B cell (primary cell): ENCODE measurements at regions not wholly inside any gene's neighbourhood (a gene's known extent, or its start where the extent isn't known, plus 50 kb on each side); places are given as distances from the start of the nearest gene placed in this dataset.

ENCODE experiments used
- ATAC-seq: fragments of 200-7000 bp; cut with Tn5 transposase; one replicate; pipeline ENCODE4 v1.10.0; 2021; ENCODE audit warnings: low read depth, mild to moderate bottlenecking, moderate number of reproducible peaks, moderate library complexity
- CTCF ChIA-PET: fragments of 350-600 bp; sonication (Branson Sonifier 250); formaldehyde crosslinking; loops from one replicate; lab custom pipeline; 2021; ENCODE audit warnings: antibody characterized with exemption, inconsistent platforms; lab: Charles Lee
- POLR2A ChIA-PET: fragments of 350-600 bp; sonication (Branson Sonifier 250); formaldehyde crosslinking; loops from one replicate; lab custom pipeline; 2021; ENCODE audit warnings: antibody characterized with exemption; lab: Charles Lee
- DNase-seq: peaks from one replicate; pipeline ENCODE4 v3.0.0; 2013
- H2AFZ ChIP-seq: 2 replicates; pipeline ENCODE4 v1.6.1; 2012; ENCODE audit warnings: mild to moderate bottlenecking, low read depth, low read length; ENCODE audit not compliant: insufficient read depth, poor library complexity, severe bottlenecking
- H3K27ac ChIP-seq, 2 donors: 1 replicate in 1 of 2; 2 replicates in 1 of 2; pipeline ENCODE4 v1.5.1; 2012 to 2013; ENCODE audit warnings: low read length in 2 of 2, mild to moderate bottlenecking in 2 of 2, moderate library complexity in 1 of 2
- H3K27me3 ChIP-seq, 4 experiments: fragments of 200-600 bp in 1 of 4; sonication (generic) in 1 of 4; replicated peaks in 1 of 4; 1 replicate in 2 of 4; 2 replicates in 2 of 4; pipeline versions ENCODE4 v1.6.1 to v1.7.0; 2013 to 2016; ENCODE audit warnings: low read length in 3 of 4, mild to moderate bottlenecking in 2 of 4, mixed read lengths in 1 of 4, moderate library complexity in 1 of 4; ENCODE audit not compliant: insufficient read depth in 4 of 4, control insufficient read depth in 3 of 4; ENCODE audit errors: control extremely low read depth in 1 of 4
- H3K36me3 ChIP-seq, 2 experiments: replicated peaks in 1 of 2; 1 replicate in 1 of 2; 2 replicates in 1 of 2; pipeline versions ENCODE4 v1.6.1 to v1.7.1; 2013; ENCODE audit warnings: low read length in 1 of 2; ENCODE audit not compliant: insufficient read depth in 2 of 2, control insufficient read depth in 1 of 2; ENCODE audit errors: control extremely low read depth in 1 of 2, extremely low read depth in 1 of 2
- H3K4me1 ChIP-seq, 2 donors: fragments of 200-600 bp in 1 of 2; sonication (generic) in 1 of 2; 1 replicate in 1 of 2; 2 replicates in 1 of 2; pipeline versions ENCODE4 v1.5.1 to v1.6.1; 2013 to 2017; ENCODE audit warnings: low read length in 2 of 2; ENCODE audit not compliant: control insufficient read depth in 2 of 2, insufficient read depth in 2 of 2
- H3K4me2 ChIP-seq: replicated peaks from 2 replicates; pipeline ENCODE3; 2012; ENCODE audit warnings: mild to moderate bottlenecking, low read depth, low read length; ENCODE audit not compliant: poor library complexity, severe bottlenecking
- H3K4me3 ChIP-seq, 5 experiments: fragments of 200-600 bp in 1 of 5; sonication (generic) in 1 of 5; 1 replicate in 3 of 5; 2 replicates in 2 of 5; pipeline versions ENCODE4 v1.5.1 to v1.7.0; 2011 to 2016; ENCODE audit warnings: low read length in 4 of 5, mild to moderate bottlenecking in 4 of 5, low read depth in 2 of 5, control low read depth in 1 of 5, moderate library complexity in 1 of 5; ENCODE audit not compliant: insufficient read depth in 1 of 5; ENCODE audit errors: control extremely low read depth in 1 of 5, extremely low read depth in 1 of 5
- H3K79me2 ChIP-seq: fragments of 200-600 bp; sonication (generic); one replicate; pipeline ENCODE4 v1.6.0; 2016; ENCODE audit warnings: low read length; ENCODE audit not compliant: control insufficient read depth, insufficient read depth
- H3K9ac ChIP-seq: fragments of 200-600 bp; sonication (generic); 2 replicates; pipeline ENCODE4 v1.6.1; 2017; ENCODE audit warnings: mild to moderate bottlenecking, low read length, moderate library complexity
- H3K9me3 ChIP-seq, 3 donors: one replicate each; pipeline versions ENCODE4 v1.6.1 to v1.7.1; 2013; ENCODE audit warnings: low read length in 2 of 3; ENCODE audit not compliant: control insufficient read depth in 2 of 3, insufficient read depth in 1 of 3; ENCODE audit errors: control extremely low read depth in 1 of 3
- H4K20me1 ChIP-seq: 2 replicates; pipeline ENCODE4 v1.6.0; 2012; ENCODE audit warnings: mild to moderate bottlenecking, low read length; ENCODE audit not compliant: insufficient read depth, control insufficient read depth, poor library complexity, severe bottlenecking
- H3K27ac Mint-ChIP-seq: one replicate; pipeline ENCODE4 v1.8.0; 2021; ENCODE audit warnings: mixed read lengths
- H3K27me3 Mint-ChIP-seq: one replicate; pipeline ENCODE4 v1.8.0; 2021; ENCODE audit warnings: mixed read lengths
- H3K4me1 Mint-ChIP-seq: one replicate; pipeline ENCODE4 v1.8.0; 2021; ENCODE audit warnings: mixed read lengths
- H3K4me3 Mint-ChIP-seq: one replicate; pipeline ENCODE4 v1.8.0; 2021; ENCODE audit warnings: mixed read lengths
- H3K9me3 Mint-ChIP-seq: one replicate; pipeline ENCODE4 v1.8.0; 2022; ENCODE audit warnings: mixed read lengths; ENCODE audit not compliant: insufficient read depth
- EZH2 ChIP-seq: IDR thresholded peaks from 2 replicates; pipeline ENCODE4 v1.6.1; 2012; ENCODE audit warnings: borderline replicate concordance, low read depth, mild to moderate bottlenecking, moderate library complexity, low read length; ENCODE audit not compliant: insufficient read depth, poor library complexity, severe bottlenecking
- WGBS: methylation state at CpG from one replicate; pipeline ENCODE4 v1.1.5; 2013; ENCODE audit warnings: missing lambda C conversion rate; ENCODE audit not compliant: insufficient coverage; 5-methylcytosine and 5-hydroxymethylcytosine counted together
- intact Hi-C: fragments of 100-400 bp; cut with micrococcal nuclease; formaldehyde crosslinking; loops from one replicate; pipeline ENCODE4 v1.10.0; 2022
- TF ChIP-seq, protein P1 (sequence below): fragments of 200-600 bp; IDR thresholded peaks from one replicate; pipeline ENCODE4 v1.8.0; 2022; ENCODE audit warnings: antibody characterized with exemption, mild to moderate bottlenecking

DNA sequence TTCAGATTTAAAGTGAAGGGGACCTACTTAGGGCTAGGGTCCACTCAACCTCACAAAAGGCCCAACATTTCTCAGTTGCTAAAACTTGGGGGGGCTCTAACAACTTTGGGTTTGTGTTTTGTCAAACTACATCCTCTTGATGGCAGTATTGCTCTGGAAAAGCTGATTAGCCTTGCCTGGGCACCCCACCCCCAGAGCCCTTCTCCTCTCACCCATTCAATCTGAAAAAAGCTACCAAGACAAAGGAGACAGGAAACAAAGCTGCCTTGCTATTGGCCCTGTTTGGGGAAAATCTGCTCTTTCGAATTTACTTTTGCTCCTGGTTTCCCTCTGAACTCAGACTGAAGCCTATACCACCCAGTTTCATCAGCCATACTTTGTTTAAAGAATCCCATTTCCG, 195.2 kb upstream of the STK26 start:
- H4K20me1 ChIP-seq, result no peaks in the 10 kb centered on the region
- H2AFZ ChIP-seq, result no peak overlapping the region
- no peaks in the 10 kb centered on the region for H3K9me3 ChIP-seq
- TF ChIP-seq, protein P1, sequence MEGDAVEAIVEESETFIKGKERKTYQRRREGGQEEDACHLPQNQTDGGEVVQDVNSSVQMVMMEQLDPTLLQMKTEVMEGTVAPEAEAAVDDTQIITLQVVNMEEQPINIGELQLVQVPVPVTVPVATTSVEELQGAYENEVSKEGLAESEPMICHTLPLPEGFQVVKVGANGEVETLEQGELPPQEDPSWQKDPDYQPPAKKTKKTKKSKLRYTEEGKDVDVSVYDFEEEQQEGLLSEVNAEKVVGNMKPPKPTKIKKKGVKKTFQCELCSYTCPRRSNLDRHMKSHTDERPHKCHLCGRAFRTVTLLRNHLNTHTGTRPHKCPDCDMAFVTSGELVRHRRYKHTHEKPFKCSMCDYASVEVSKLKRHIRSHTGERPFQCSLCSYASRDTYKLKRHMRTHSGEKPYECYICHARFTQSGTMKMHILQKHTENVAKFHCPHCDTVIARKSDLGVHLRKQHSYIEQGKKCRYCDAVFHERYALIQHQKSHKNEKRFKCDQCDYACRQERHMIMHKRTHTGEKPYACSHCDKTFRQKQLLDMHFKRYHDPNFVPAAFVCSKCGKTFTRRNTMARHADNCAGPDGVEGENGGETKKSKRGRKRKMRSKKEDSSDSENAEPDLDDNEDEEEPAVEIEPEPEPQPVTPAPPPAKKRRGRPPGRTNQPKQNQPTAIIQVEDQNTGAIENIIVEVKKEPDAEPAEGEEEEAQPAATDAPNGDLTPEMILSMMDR, result no peak
- TF ChIP-seq EZH2, result no peak
- peaks cover 26 to 29% of the 10 kb centered on the region in 2 donors for H3K4me1 ChIP-seq
- ATAC-seq (peak; percentile 18), DNase-seq (peak; percentile 59)
- H3K4me3 ChIP-seq, result no peak overlapping the region
- POLR2A ChIA-PET, result no interaction called here
- H3K9ac ChIP-seq, result peak overlapping the region; percentile 18
- H3K27ac ChIP-seq, result no peak overlapping the region
- Mint-ChIP-seq H3K27ac (no peak overlapping the region), H3K27me3 (no peaks in the 10 kb centered on the region), H3K4me3 (peak overlapping the region; percentile 40), H3K4me1 (peaks cover 30% of the 10 kb centered on the region), H3K9me3 (no peaks in the 10 kb centered on the region)
- no peaks in the 10 kb centered on the region for H3K27me3 ChIP-seq
- no peaks in the 10 kb centered on the region for H3K79me2 ChIP-seq
- intact Hi-C loops, result no loop called here
- H3K36me3 ChIP-seq, result no peaks in the 10 kb centered on the region
- CTCF ChIA-PET, result interaction anchor here (0.5 to 1.8 kb wide), 7 partner anchors 11 to 653 kb away, joined by 3 to 5 read pairs (median 3); no protein-coding TSS in a partner anchor
- peak overlapping the region; percentile 21 for H3K4me2 ChIP-seq
- WGBS, result no CpG with 5 or more reads among the region's 2 CpGs

DNA sequence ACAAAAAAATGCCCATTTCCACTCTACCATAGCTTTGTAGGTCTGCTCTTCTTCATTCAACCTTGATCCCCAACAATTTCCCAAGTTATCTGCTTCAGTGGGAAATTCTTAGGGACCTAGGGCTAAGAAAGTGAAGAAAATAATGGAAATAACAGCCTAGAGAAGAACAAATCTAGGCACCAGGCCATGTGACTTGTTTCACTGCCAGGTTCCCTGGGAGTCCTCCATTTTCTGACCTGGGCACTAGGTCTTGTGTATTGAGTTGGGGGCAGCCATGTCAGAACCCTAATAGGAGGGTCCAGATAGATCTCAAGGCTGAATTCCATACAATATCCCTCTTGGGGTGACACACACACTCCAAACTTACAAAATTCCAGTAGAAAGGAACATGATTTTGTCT, 194.6 kb upstream of the STK26 start:
- Mint-ChIP-seq H3K27ac (peak overlapping the region; percentile 15), H3K4me1 (peaks cover 30% of the 10 kb centered on the region), H3K9me3 (no peaks in the 10 kb centered on the region), H3K4me3 (no peak overlapping the region), H3K27me3 (no peaks in the 10 kb centered on the region)
- Histone ChIP-seq H3K27ac (no peak overlapping the region), H3K4me1 (peaks cover 26 to 28% of the 10 kb centered on the region in 2 donors), H3K9me3 (no peaks in the 10 kb centered on the region), H3K4me2 (peak overlapping the region; percentile 5), H3K9ac (no peak overlapping the region), H3K79me2 (no peaks in the 10 kb centered on the region), H3K4me3 (no peak overlapping the region), H2AFZ (no peak overlapping the region), H3K27me3 (no peaks in the 10 kb centered on the region), H4K20me1 (no peaks in the 10 kb centered on the region), H3K36me3 (no peaks in the 10 kb centered on the region)
- intact Hi-C loops, result no loop called here
- TF ChIP-seq, protein P1, result no peak
- TF ChIP-seq EZH2, result no peak
- DNase-seq (no peak), ATAC-seq (no peak)
- ChIA-PET POLR2A (no interaction called here), CTCF (interaction anchor here (0.5 to 1.8 kb wide), 8 partner anchors 11 to 653 kb away, joined by 3 to 5 read pairs (median 3); no protein-coding TSS in a partner anchor)
